ENCODE measurements at regions not wholly inside any gene's neighbourhood (a gene's known extent, or its start where the extent isn't known, plus 50 kb on each side); places are given as distances from the start of the nearest gene placed in this dataset.

GRCh38 chr1:78367700-78368099 is 123.1 kb upstream of the PTGFR start:
- H3K4me3 ChIP-seq = no peak overlapping the region
- no peak for DNase-seq (ENCODE audit: low spot score)
- H3K27ac ChIP-seq = no peak overlapping the region
- TF ChIP-seq POLR2AphosphoS5 (IDR thresholded peaks at IDR 0.05) (no peak), POLR2A (IDR thresholded peaks at IDR 0.05) (no peak), CTCF (IDR thresholded peaks at IDR 0.05) (no peak)
- WGBS = 15% methylated on average over 1 of the region's 1 CpG
- H3K9me3 ChIP-seq = no peaks in the 10 kb centered on the region
- H3K4me1 ChIP-seq (replicated peaks) = no peaks in the 10 kb centered on the region
- H3K36me3 ChIP-seq = no peaks in the 10 kb centered on the region
- intact Hi-C loops (cut with DNase I) = no loop called here
- no peaks in the 10 kb centered on the region for H3K27me3 ChIP-seq (replicated peaks; ENCODE audit: insufficient read depth)

- Histone ChIP-seq H3K9me3 (no peaks in the 10 kb centered on the region), H3K27ac (no peak overlapping the region), H3K27me3 (replicated peaks; ENCODE audit: insufficient read depth) (no peaks in the 10 kb centered on the region), H3K4me1 (replicated peaks) (no peaks in the 10 kb centered on the region), H3K36me3 (no peaks in the 10 kb centered on the region), H3K4me3 (no peak overlapping the region)
- DNase-seq (ENCODE audit: low spot score) = no peak
- WGBS = 91% methylated on average over 1 of the region's 1 CpG
- TF ChIP-seq POLR2A (IDR thresholded peaks at IDR 0.05) = no peak
- TF ChIP-seq POLR2AphosphoS5 (IDR thresholded peaks at IDR 0.05) = no peak
- TF ChIP-seq CTCF (IDR thresholded peaks at IDR 0.05) = no peak
- intact Hi-C loops (cut with DNase I) = no loop called here
Observed at GRCh38 chr1:78369546-78369945, 121.2 kb upstream of the PTGFR start.

GRCh38 chr1:78370356-78370755 is 120.4 kb upstream of the PTGFR start:
- intact Hi-C loops (cut with DNase I) = no loop called here
- Histone ChIP-seq H3K27ac (no peak overlapping the region), H3K4me1 (replicated peaks) (no peaks in the 10 kb centered on the region), H3K4me3 (no peak overlapping the region), H3K27me3 (replicated peaks; ENCODE audit: insufficient read depth) (no peaks in the 10 kb centered on the region), H3K9me3 (no peaks in the 10 kb centered on the region), H3K36me3 (no peaks in the 10 kb centered on the region)
- no peak for DNase-seq (ENCODE audit: low spot score)
- no peak for TF ChIP-seq POLR2A (IDR thresholded peaks at IDR 0.05)
- no peak for TF ChIP-seq POLR2AphosphoS5 (IDR thresholded peaks at IDR 0.05)
- no peak for TF ChIP-seq CTCF (IDR thresholded peaks at IDR 0.05)
- WGBS = 58% methylated on average over 2 of the region's 2 CpGs

GRCh38 chr1:78370779-78371482 is 119.8 kb upstream of the PTGFR start:
- intact Hi-C loops (cut with DNase I) = no loop called here
- H3K9me3 ChIP-seq = no peaks in the 10 kb centered on the region
- WGBS = 69% methylated on average over 2 of the region's 2 CpGs

More at GRCh38 chr1:78370779-78371482, 119.8 kb upstream of the PTGFR start:
- Histone ChIP-seq H3K4me1 (replicated peaks) (no peaks in the 10 kb centered on the region), H3K4me3 (no peak overlapping the region), H3K27ac (no peak overlapping the region), H3K36me3 (no peaks in the 10 kb centered on the region), H3K27me3 (replicated peaks; ENCODE audit: insufficient read depth) (no peaks in the 10 kb centered on the region)
- DNase-seq (ENCODE audit: low spot score) = no peak
- TF ChIP-seq CTCF (IDR thresholded peaks at IDR 0.05) (no peak), POLR2AphosphoS5 (IDR thresholded peaks at IDR 0.05) (no peak), POLR2A (IDR thresholded peaks at IDR 0.05) (no peak)

All from prostate gland (tissue), 2 donors.